Mesendoderm (in vitro differentiated cells): ENCODE measurements at regions not wholly inside any gene's neighbourhood (a gene's known extent, or its start where the extent isn't known, plus 50 kb on each side); places are given as distances from the start of the nearest gene placed in this dataset.
"Not testable (repeated sequence)": the region's sequence is repeated elsewhere in the genome, so short reads cannot be mapped to it uniquely, and the experiment has no call there.

Source experiments
- DNase-seq: peaks from one replicate; pipeline ENCODE4 v3.0.0; 2013
- H2AK5ac ChIP-seq: 2 replicates; pipeline ENCODE4 v1.6.1; 2013; ENCODE audit warnings: low read length, inconsistent platforms
- H2BK120ac ChIP-seq: 2 replicates; pipeline ENCODE4 v1.6.1; 2013; ENCODE audit warnings: low read depth, mild to moderate bottlenecking, low read length, moderate library complexity, mixed read lengths
- H2BK15ac ChIP-seq: replicated peaks from 2 replicates; pipeline ENCODE4 v1.6.1; 2013; ENCODE audit warnings: low read depth, mild to moderate bottlenecking, moderate library complexity
- H2BK5ac ChIP-seq: 2 replicates; pipeline ENCODE4 v1.6.1; 2013; ENCODE audit warnings: low read length, inconsistent platforms
- H3K18ac ChIP-seq: 2 replicates; pipeline ENCODE4 v1.6.1; 2013; ENCODE audit warnings: mild to moderate bottlenecking, low read length, mixed read lengths
- H3K23ac ChIP-seq: one replicate; pipeline ENCODE4 v1.6.1; 2013; ENCODE audit warnings: low read length
- H3K27ac ChIP-seq: 2 replicates; pipeline ENCODE4 v1.5.1; 2013; ENCODE audit warnings: low read depth, mild to moderate bottlenecking, inconsistent platforms, low read length, moderate library complexity
- H3K27me3 ChIP-seq: 2 replicates; pipeline ENCODE4 v1.6.1; 2013; ENCODE audit warnings: low read length, control low read depth, mild to moderate bottlenecking, inconsistent platforms; ENCODE audit not compliant: insufficient read depth, poor library complexity
- H3K36me3 ChIP-seq: 2 replicates; pipeline ENCODE4 v1.6.1; 2013; ENCODE audit warnings: low read length, inconsistent platforms; ENCODE audit not compliant: control insufficient read depth, insufficient read depth
- H3K4ac ChIP-seq: one replicate; pipeline ENCODE4 v1.6.1; 2013; ENCODE audit warnings: low read depth, mild to moderate bottlenecking, low read length, moderate library complexity
- H3K4me1 ChIP-seq: 2 replicates; pipeline ENCODE4 v1.6.1; 2013; ENCODE audit warnings: low read depth, low read length, inconsistent platforms; ENCODE audit not compliant: control insufficient read depth
- H3K4me2 ChIP-seq: 2 replicates; pipeline ENCODE4 v1.6.1; 2013; ENCODE audit warnings: low read length
- H3K4me3 ChIP-seq: 2 replicates; pipeline ENCODE4 v1.5.1; 2013; ENCODE audit warnings: mild to moderate bottlenecking, low read length
- H3K56ac ChIP-seq: one replicate; pipeline ENCODE4 v1.6.1; 2013; ENCODE audit warnings: low read length
- H3K79me1 ChIP-seq: 2 replicates; pipeline ENCODE4 v1.6.1; 2013; ENCODE audit warnings: low read length, inconsistent platforms
- H3K79me2 ChIP-seq: 2 replicates; pipeline ENCODE4 v1.6.1; 2013; ENCODE audit warnings: mild to moderate bottlenecking, low read length; ENCODE audit not compliant: control insufficient read depth, insufficient read depth
- H3K9ac ChIP-seq: 2 replicates; pipeline ENCODE4 v1.6.1; 2013; ENCODE audit warnings: low read length, inconsistent platforms
- H4K5ac ChIP-seq: one replicate; pipeline ENCODE4 v1.6.1; 2013; ENCODE audit warnings: low read length
- H4K8ac ChIP-seq: one replicate; pipeline ENCODE4 v1.6.1; 2013; ENCODE audit warnings: low read depth, mild to moderate bottlenecking, control low read depth, low read length, moderate library complexity
- WGBS: extraction: QIAGEN DNeasy Blood & Tissue Kit; methylation state at CpG from one replicate; pipeline ENCODE4 v1.1.7; 2013; ENCODE audit warnings: low lambda C conversion rate, missing lambda C conversion rate; ENCODE audit not compliant: insufficient coverage; ENCODE audit errors: extremely low coverage; 5-methylcytosine and 5-hydroxymethylcytosine counted together

DNA sequence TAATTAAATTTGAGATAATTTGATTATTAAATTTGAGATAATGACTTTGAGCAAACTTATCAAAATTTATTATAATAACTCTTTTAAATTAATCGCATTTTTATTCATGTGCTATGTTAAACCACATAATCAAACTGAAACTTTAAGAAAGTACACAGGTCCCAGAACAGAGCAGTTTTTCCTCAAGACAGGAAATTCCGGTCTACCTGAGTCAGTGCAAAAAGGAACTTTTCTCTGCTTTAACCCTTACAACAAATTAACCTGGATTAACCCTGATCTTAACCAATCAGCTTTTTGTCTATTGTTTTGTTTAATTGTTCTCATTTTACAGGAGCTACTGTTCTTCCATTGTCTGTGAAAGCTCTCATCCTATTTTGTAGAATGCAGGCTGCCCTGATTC is 195.1 kb downstream of the SPATA31A1 start:
- not testable (repeated sequence) for H3K56ac ChIP-seq, H4K8ac ChIP-seq, H3K4ac ChIP-seq, H3K23ac ChIP-seq, H3K36me3 ChIP-seq, H3K4me1 ChIP-seq, H2AK5ac ChIP-seq, H2BK5ac ChIP-seq, H3K18ac ChIP-seq, H3K4me3 ChIP-seq, H3K27me3 ChIP-seq, H3K79me1 ChIP-seq, H4K5ac ChIP-seq, H3K79me2 ChIP-seq, H3K27ac ChIP-seq, H3K9ac ChIP-seq, H2BK15ac ChIP-seq, H3K4me2 ChIP-seq, H2BK120ac ChIP-seq
- peak; percentile 3 for DNase-seq
- WGBS, result no CpG with 5 or more reads among the region's 2 CpGs

DNA sequence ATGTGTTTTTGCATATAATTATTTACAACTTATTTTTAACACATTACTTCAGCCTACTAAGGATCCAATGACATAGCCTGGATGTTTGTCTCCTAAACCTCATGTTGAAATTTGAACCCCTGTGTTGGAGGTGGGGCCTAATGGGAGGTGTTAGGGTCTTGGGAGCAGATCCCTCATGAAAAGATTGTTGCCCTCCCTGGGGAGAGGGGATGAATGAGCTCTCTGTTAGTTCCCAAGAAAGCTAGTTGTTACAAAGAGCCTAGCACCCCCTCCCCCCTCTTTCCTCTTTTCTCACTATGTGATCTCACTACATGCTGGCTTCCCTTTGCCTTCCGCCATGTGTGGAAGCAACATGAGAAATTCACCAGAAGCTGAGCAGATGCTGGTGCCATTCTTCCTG is 196.1 kb downstream of the SPATA31A1 start:
- H2BK120ac ChIP-seq, H3K4me2 ChIP-seq, H3K27me3 ChIP-seq, H3K9ac ChIP-seq, H2AK5ac ChIP-seq, H3K23ac ChIP-seq, H3K79me2 ChIP-seq, H3K18ac ChIP-seq, H3K4ac ChIP-seq, H2BK15ac ChIP-seq, H4K5ac ChIP-seq, H3K4me1 ChIP-seq, H2BK5ac ChIP-seq, H3K79me1 ChIP-seq, H3K56ac ChIP-seq, H4K8ac ChIP-seq, H3K36me3 ChIP-seq, H3K4me3 ChIP-seq, H3K27ac ChIP-seq: not testable (repeated sequence)
- no CpG with 5 or more reads among the region's 1 CpG for WGBS
- peak; percentile 92 for DNase-seq

- not testable (repeated sequence) for H3K23ac ChIP-seq, H2BK5ac ChIP-seq, H2BK15ac ChIP-seq, H3K4me3 ChIP-seq, H3K27me3 ChIP-seq, H3K4me2 ChIP-seq, H3K9ac ChIP-seq, H3K18ac ChIP-seq, H4K8ac ChIP-seq, H3K4me1 ChIP-seq, H2BK120ac ChIP-seq, H3K36me3 ChIP-seq, H4K5ac ChIP-seq, H3K79me1 ChIP-seq, H3K79me2 ChIP-seq, H2AK5ac ChIP-seq, H3K4ac ChIP-seq
- peak; percentile 27 for DNase-seq
- Histone ChIP-seq H3K27ac (peak overlapping the region; percentile 84), H3K56ac (peak overlapping the region; percentile 34)
- no CpG with 5 or more reads among the region's 3 CpGs for WGBS
Observed at GRCh38 chr9:39552242-39552881, 196.9 kb downstream of the SPATA31A1 start.

- H3K18ac ChIP-seq, H4K5ac ChIP-seq, H3K4me2 ChIP-seq, H3K36me3 ChIP-seq, H2AK5ac ChIP-seq, H4K8ac ChIP-seq, H3K4ac ChIP-seq, H2BK5ac ChIP-seq, H3K79me2 ChIP-seq, H3K4me3 ChIP-seq, H2BK120ac ChIP-seq, H3K9ac ChIP-seq, H2BK15ac ChIP-seq, H3K27ac ChIP-seq, H3K79me1 ChIP-seq, H3K56ac ChIP-seq, H3K27me3 ChIP-seq, DNase-seq, H3K23ac ChIP-seq, H3K4me1 ChIP-seq: not testable (repeated sequence)
- no CpG with 5 or more reads among the region's 1 CpG for whole genome bisulfite sequencing
Observed at GRCh38 chr9:39554352-39554751, 198.9 kb downstream of the SPATA31A1 start.

- H2BK15ac ChIP-seq, H3K56ac ChIP-seq, H2AK5ac ChIP-seq, H3K4me2 ChIP-seq, H3K23ac ChIP-seq, H3K4me1 ChIP-seq, H4K8ac ChIP-seq, H3K18ac ChIP-seq, H3K9ac ChIP-seq, H3K79me1 ChIP-seq, H3K27ac ChIP-seq, H2BK120ac ChIP-seq, H2BK5ac ChIP-seq, H4K5ac ChIP-seq, H3K36me3 ChIP-seq, DNase-seq, H3K79me2 ChIP-seq, H3K4ac ChIP-seq, H3K27me3 ChIP-seq, H3K4me3 ChIP-seq: not testable (repeated sequence)
- no CpG with 5 or more reads among the region's 8 CpGs for WGBS
Observed at GRCh38 chr9:39559384-39559783, 203.9 kb downstream of the SPATA31A1 start.

- not testable (repeated sequence) for H3K79me1 ChIP-seq, H4K5ac ChIP-seq, H3K4me3 ChIP-seq, H3K79me2 ChIP-seq, H3K27ac ChIP-seq, H3K56ac ChIP-seq, H2BK15ac ChIP-seq, H3K36me3 ChIP-seq, H2BK5ac ChIP-seq, H2BK120ac ChIP-seq, H3K18ac ChIP-seq, H3K4ac ChIP-seq, H3K23ac ChIP-seq, H2AK5ac ChIP-seq, H3K4me2 ChIP-seq, H4K8ac ChIP-seq, H3K27me3 ChIP-seq, H3K4me1 ChIP-seq, H3K9ac ChIP-seq
- WGBS, result no CpG with 5 or more reads among the region's 6 CpGs
- DNase-seq, result peak; percentile 80
Observed at GRCh38 chr9:39566782-39567181, 211.3 kb downstream of the SPATA31A1 start.
